GM23248 (cell line): ENCODE measurements at regions not wholly inside any gene's neighbourhood (a gene's known extent, or its start where the extent isn't known, plus 50 kb on each side); places are given as distances from the start of the nearest gene placed in this dataset.

Source experiments
- DNase-seq: peaks from one replicate; pipeline ENCODE4 v3.0.0-alpha.2; 2015
- H2AFZ ChIP-seq: fragments of 200-600 bp; sonication (generic); 2 replicates; pipeline ENCODE4 v1.6.1; 2016; ENCODE audit warnings: antibody characterized with exemption
- H3F3A ChIP-seq: fragments of 200-600 bp; sonication (generic); 2 replicates; pipeline ENCODE4 v1.6.1; 2016; ENCODE audit warnings: mild to moderate bottlenecking, antibody characterized with exemption, mixed run types; ENCODE audit not compliant: insufficient read depth
- H3K27ac ChIP-seq: fragments of 200-600 bp; sonication (generic); 2 replicates; pipeline ENCODE4 v1.5.1; 2016; ENCODE audit warnings: mild to moderate bottlenecking
- H3K27me3 ChIP-seq: fragments of 200-600 bp; sonication (generic); replicated peaks from 2 replicates; pipeline ENCODE4 v1.6.1; 2016; ENCODE audit warnings: mild to moderate bottlenecking; ENCODE audit not compliant: insufficient read depth
- H3K36me3 ChIP-seq: fragments of 200-600 bp; sonication (generic); 2 replicates; pipeline ENCODE4 v1.6.1; 2016; ENCODE audit warnings: low read depth, mild to moderate bottlenecking
- H3K4me1 ChIP-seq: fragments of 200-600 bp; sonication (generic); 2 replicates; pipeline ENCODE4 v1.6.1; 2016; ENCODE audit warnings: mild to moderate bottlenecking; ENCODE audit not compliant: insufficient read depth
- H3K4me2 ChIP-seq: fragments of 200-600 bp; sonication (generic); one replicate; pipeline ENCODE4 v1.6.1; 2016; ENCODE audit warnings: mild to moderate bottlenecking; ENCODE audit not compliant: unreplicated experiment
- H3K4me3 ChIP-seq: fragments of 200-600 bp; sonication (generic); 2 replicates; pipeline ENCODE4 v1.5.1; 2016; ENCODE audit warnings: mild to moderate bottlenecking
- H3K79me2 ChIP-seq: fragments of 200-600 bp; sonication (generic); 2 replicates; pipeline ENCODE4 v1.6.1; 2016; ENCODE audit warnings: mild to moderate bottlenecking; ENCODE audit not compliant: insufficient read depth
- H3K9ac ChIP-seq: fragments of 200-600 bp; sonication (generic); 2 replicates; pipeline ENCODE4 v1.6.1; 2016; ENCODE audit warnings: mild to moderate bottlenecking
- H3K9me2 ChIP-seq: fragments of 200-600 bp; sonication (generic); 2 replicates; pipeline ENCODE4 v1.6.1; 2016; ENCODE audit warnings: mixed run types, mild to moderate bottlenecking, moderate library complexity; ENCODE audit not compliant: insufficient read depth
- H3K9me3 ChIP-seq: fragments of 200-600 bp; sonication (generic); one replicate; pipeline ENCODE4 v1.6.1; 2017; ENCODE audit warnings: low read depth
- H4K20me1 ChIP-seq: fragments of 200-600 bp; sonication (generic); 2 replicates; pipeline ENCODE4 v1.6.0; 2016; ENCODE audit not compliant: insufficient read depth
- EZH2 ChIP-seq: fragments of 200-600 bp; sonication (generic); IDR thresholded peaks from 2 replicates; pipeline ENCODE4 v1.6.1; 2018; ENCODE audit warnings: antibody characterized with exemption, mild to moderate bottlenecking; ENCODE audit not compliant: insufficient read depth, poor library complexity, severe bottlenecking
- EZH2phosphoT487 ChIP-seq: fragments of 200-600 bp; sonication (generic); IDR thresholded peaks from 2 replicates; pipeline ENCODE4 v1.6.1; 2018; ENCODE audit warnings: antibody characterized with exemption, moderate library complexity, mild to moderate bottlenecking, low read depth; ENCODE audit not compliant: insufficient read depth
- WGBS, 2 experiments: methylation state at CpG; one replicate each; pipeline ENCODE4 v1.1.6; 2015 to 2017; ENCODE audit warnings: low lambda C conversion rate in 2 of 2, low coverage in 1 of 2; ENCODE audit errors: missing lambda C conversion rate in 2 of 2; 5-methylcytosine and 5-hydroxymethylcytosine counted together
- in situ Hi-C: fragments of 300-500 bp; cut with MboI; formaldehyde crosslinking; loops from 2 replicates; pipeline ENCODE4 v1.15.0; 2020

DNA sequence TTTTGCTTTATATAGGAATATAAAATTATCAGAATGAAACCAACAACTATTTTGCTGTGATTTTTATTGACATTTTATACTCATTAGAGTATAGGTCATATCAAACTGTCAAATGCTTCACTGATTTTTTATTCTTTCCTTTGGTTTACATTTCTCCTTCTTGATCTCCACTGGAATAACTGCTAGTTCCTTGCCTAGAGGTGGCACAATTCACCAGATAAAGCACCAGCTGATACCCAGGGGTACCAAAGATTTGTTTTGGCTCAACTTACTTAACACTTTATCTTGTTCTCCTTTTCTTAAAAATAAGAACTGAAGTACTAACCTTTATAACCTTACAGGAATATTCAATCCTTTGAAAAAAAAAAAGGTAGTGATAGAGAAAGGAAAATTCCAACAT lies 725.1 kb upstream of the CHORDC1 start:
- H3F3A ChIP-seq = no peaks in the 10 kb centered on the region
- DNase-seq = no peak
- H3K9ac ChIP-seq = no peak overlapping the region
- no peaks in the 10 kb centered on the region for H3K27me3 ChIP-seq
- H3K9me2 ChIP-seq = no peaks in the 10 kb centered on the region
- H2AFZ ChIP-seq = no peak overlapping the region
- no peaks in the 10 kb centered on the region for H3K4me1 ChIP-seq
- TF ChIP-seq EZH2phosphoT487 (no peak), EZH2 (no peak)
- H3K36me3 ChIP-seq = no peaks in the 10 kb centered on the region
- no peaks in the 10 kb centered on the region for H3K9me3 ChIP-seq
- H3K4me2 ChIP-seq = no peak overlapping the region
- no peak overlapping the region for H3K27ac ChIP-seq
- in situ Hi-C loops = no loop called here
- no peak overlapping the region for H3K4me3 ChIP-seq
- H4K20me1 ChIP-seq = no peaks in the 10 kb centered on the region
- no peaks in the 10 kb centered on the region for H3K79me2 ChIP-seq

GRCh38 chr11:90930252-90930651 lies 707.4 kb upstream of the CHORDC1 start:
- Histone ChIP-seq H3K4me1 (no peaks in the 10 kb centered on the region), H3K4me3 (no peak overlapping the region), H3K79me2 (no peaks in the 10 kb centered on the region), H4K20me1 (no peaks in the 10 kb centered on the region), H2AFZ (no peak overlapping the region), H3K9me2 (no peaks in the 10 kb centered on the region), H3K9ac (no peak overlapping the region), H3K27ac (no peak overlapping the region), H3K36me3 (no peaks in the 10 kb centered on the region), H3K9me3 (no peaks in the 10 kb centered on the region), H3K27me3 (no peaks in the 10 kb centered on the region), H3F3A (no peaks in the 10 kb centered on the region), H3K4me2 (no peak overlapping the region)
- 4 to 5% methylated on average over 1 of the region's 1 CpG for WGBS, 2 experiments
- in situ Hi-C loops = no loop called here
- TF ChIP-seq EZH2 (no peak), EZH2phosphoT487 (no peak)
- DNase-seq = no peak

- Histone ChIP-seq H3K79me2 (no peaks in the 10 kb centered on the region), H3K9ac (no peak overlapping the region), H3K4me2 (no peak overlapping the region), H3K27me3 (no peaks in the 10 kb centered on the region), H3K27ac (no peak overlapping the region), H4K20me1 (no peaks in the 10 kb centered on the region), H2AFZ (no peak overlapping the region), H3K9me2 (no peaks in the 10 kb centered on the region), H3F3A (no peaks in the 10 kb centered on the region), H3K4me1 (no peaks in the 10 kb centered on the region), H3K4me3 (no peak overlapping the region), H3K9me3 (no peaks in the 10 kb centered on the region), H3K36me3 (no peaks in the 10 kb centered on the region)
- TF ChIP-seq EZH2phosphoT487 = no peak
- no peak for DNase-seq
- in situ Hi-C loops = no loop called here
- WGBS, 2 experiments = 0 to 2% methylated on average over 2 of the region's 2 CpGs
Measured at GRCh38 chr11:90919332-90919731, 696.5 kb upstream of the CHORDC1 start.

- H3K4me3 ChIP-seq = no peak overlapping the region
- no peaks in the 10 kb centered on the region for H3K9me2 ChIP-seq
- TF ChIP-seq EZH2phosphoT487 (no peak), EZH2 (no peak)
- no peak overlapping the region for H2AFZ ChIP-seq
- no peak overlapping the region for H3K9ac ChIP-seq
- no peaks in the 10 kb centered on the region for H3K27me3 ChIP-seq
- DNase-seq = no peak
- H4K20me1 ChIP-seq = no peaks in the 10 kb centered on the region
- no peaks in the 10 kb centered on the region for H3K4me1 ChIP-seq
- no peak overlapping the region for H3K27ac ChIP-seq
- no peaks in the 10 kb centered on the region for H3K79me2 ChIP-seq
- in situ Hi-C loops = no loop called here
- H3K9me3 ChIP-seq = no peaks in the 10 kb centered on the region
- no peaks in the 10 kb centered on the region for H3K36me3 ChIP-seq
- no peaks in the 10 kb centered on the region for H3F3A ChIP-seq
- no peak overlapping the region for H3K4me2 ChIP-seq
Measured at GRCh38 chr11:90916706-90917105, 693.9 kb upstream of the CHORDC1 start.

DNA sequence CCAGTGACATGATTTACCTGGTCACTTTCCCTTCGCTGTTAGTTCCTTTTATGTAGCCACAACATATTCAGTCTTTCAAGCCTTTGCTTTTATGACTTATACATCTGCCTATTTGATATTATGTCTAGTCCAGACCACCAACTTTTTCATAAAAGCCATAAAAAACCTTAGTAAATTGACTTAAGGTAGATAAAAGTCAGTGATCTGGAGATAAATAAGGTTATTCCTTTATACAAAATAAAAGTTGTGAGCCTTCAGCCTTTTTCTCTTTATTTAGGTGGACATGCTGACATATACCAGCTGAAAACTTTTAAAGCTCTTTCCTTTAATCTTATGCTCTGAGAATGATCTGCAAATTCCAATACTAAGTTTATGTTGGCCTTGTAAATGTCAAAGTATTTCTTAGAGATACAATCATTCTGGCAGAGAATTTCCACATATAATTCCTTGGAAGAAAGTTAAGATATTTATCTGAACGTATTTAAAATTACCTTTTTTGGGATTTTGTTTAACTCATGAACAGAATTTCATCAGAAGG lies 690.4 kb upstream of the CHORDC1 start:
- Histone ChIP-seq H3K4me3 (no peak overlapping the region), H3K9ac (no peak overlapping the region), H3K27ac (no peak overlapping the region), H3K4me2 (no peak overlapping the region), H3K4me1 (no peaks in the 10 kb centered on the region), H3K9me2 (no peaks in the 10 kb centered on the region), H3K36me3 (no peaks in the 10 kb centered on the region), H3K27me3 (no peaks in the 10 kb centered on the region), H2AFZ (no peak overlapping the region), H4K20me1 (no peaks in the 10 kb centered on the region), H3F3A (no peaks in the 10 kb centered on the region), H3K79me2 (no peaks in the 10 kb centered on the region), H3K9me3 (no peaks in the 10 kb centered on the region)
- in situ Hi-C loops = no loop called here
- TF ChIP-seq EZH2 (no peak), EZH2phosphoT487 (no peak)
- WGBS, 2 experiments = 3% methylated on average over 2 of the region's 2 CpGs
- DNase-seq = no peak
